ENCODE measurements at regions not wholly inside any gene's neighbourhood (a gene's known extent, or its start where the extent isn't known, plus 50 kb on each side); places are given as distances from the start of the nearest gene placed in this dataset.
"Not testable (repeated sequence)": the region's sequence is repeated elsewhere in the genome, so short reads cannot be mapped to it uniquely, and the experiment has no call there.

DNA sequence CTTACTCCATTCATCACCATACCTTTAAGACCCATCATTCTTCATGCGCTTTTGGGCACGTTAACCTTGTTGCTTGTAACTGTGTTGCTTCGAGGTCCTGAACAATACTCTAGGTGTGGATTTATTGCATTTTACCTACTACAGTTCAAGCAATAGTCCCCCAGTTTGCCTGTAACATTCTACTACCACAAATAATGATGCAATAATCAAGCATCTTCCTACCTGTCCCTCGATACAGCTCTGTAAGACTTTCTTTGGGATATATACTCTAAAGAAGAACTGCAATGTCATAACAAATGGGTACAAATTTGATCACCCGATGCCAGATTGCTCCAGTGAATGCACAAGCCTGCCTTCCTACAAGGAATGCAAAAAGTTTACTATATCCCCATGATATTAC is 1342.6 kb upstream of the GJE1 start:
- Mint-ChIP-seq H3K4me1 (ENCODE audit: low read depth) (no peaks in the 10 kb centered on the region), H3K9me3 (peaks cover 12% of the 10 kb centered on the region), H3K27me3 (no peaks in the 10 kb centered on the region), H3K36me3 (ENCODE audit: low read depth) (no peaks in the 10 kb centered on the region), H3K27ac (no peak overlapping the region), H3K4me3 (no peak overlapping the region)
- intact Hi-C loops (cut with micrococcal nuclease), result no loop called here

DNA sequence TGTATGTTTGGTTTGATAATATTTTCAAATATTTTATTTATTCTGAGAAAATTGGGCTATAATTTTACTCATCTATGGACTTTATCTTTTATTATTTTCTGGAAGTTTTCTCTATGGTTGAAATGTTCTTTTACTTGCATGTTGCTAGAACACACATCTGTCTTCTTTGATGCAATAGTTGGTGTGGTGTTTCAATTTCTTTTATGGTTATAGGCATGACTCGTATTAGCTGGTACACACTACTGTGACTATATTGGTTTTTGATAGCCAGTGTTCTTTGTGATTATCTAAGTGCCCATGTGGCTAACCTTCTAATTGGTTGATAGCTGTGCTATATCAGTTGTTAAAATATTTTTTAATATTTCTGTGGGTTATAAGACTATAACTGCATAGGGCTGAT is 1343.3 kb upstream of the GJE1 start:
- intact Hi-C loops (cut with micrococcal nuclease), result no loop called here
- H3K36me3 Mint-ChIP-seq (ENCODE audit: low read depth), result no peaks in the 10 kb centered on the region
- peaks cover 2% of the 10 kb centered on the region for H3K4me1 Mint-ChIP-seq (ENCODE audit: low read depth)

DNA sequence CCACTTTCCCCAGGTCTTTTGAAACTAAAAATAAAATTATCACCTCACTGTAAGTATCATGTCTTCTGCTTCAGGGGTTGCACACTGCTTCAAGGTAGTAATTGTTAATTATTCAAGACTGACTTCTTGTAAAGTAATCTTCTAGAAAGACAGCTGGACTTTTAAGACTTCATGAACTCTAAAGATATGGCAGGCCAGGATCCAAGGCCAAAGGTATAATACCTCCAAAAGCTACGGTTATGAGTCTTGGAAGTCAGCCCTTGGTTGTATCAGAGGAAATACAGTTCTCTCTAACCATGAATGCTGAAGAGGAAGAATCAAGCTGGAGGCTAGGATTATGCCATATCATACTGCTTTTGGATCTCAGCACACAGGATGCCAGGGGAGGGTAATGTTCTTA is 1346.8 kb upstream of the GJE1 start:
- H3K4me3 Mint-ChIP-seq, result no peak overlapping the region
- peaks cover 9% of the 10 kb centered on the region for H3K9me3 Mint-ChIP-seq
- no peaks in the 10 kb centered on the region for H3K36me3 Mint-ChIP-seq (ENCODE audit: low read depth)
- peaks cover 10% of the 10 kb centered on the region for H3K4me1 Mint-ChIP-seq (ENCODE audit: low read depth)
- no peak overlapping the region for H3K27ac Mint-ChIP-seq
- H3K27me3 Mint-ChIP-seq, result no peaks in the 10 kb centered on the region
- intact Hi-C loops (cut with micrococcal nuclease), result no loop called here

More for the DNA sequence above, 1343.3 kb upstream of the GJE1 start:
- Mint-ChIP-seq H3K27ac (no peak overlapping the region), H3K27me3 (no peaks in the 10 kb centered on the region), H3K9me3 (peaks cover 9% of the 10 kb centered on the region), H3K4me3 (no peak overlapping the region)

DNA sequence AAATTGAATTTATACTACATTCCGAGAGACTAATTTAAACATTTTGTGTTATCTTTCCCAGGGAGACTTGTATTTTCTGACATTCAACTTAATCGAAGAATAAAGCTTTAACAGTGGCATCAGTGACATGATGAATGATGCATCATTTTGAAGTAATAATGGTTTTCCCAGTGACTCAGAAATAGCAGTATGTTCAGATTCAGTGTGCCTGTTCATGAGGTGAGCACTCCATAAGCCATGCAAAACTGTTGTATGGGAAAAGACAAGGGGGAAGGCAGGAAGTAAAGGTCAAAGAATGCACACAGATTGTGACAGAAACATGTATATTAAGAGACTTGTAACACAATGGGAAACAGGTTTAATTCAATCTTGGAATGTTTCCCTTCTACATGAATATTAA is 1348.2 kb upstream of the GJE1 start:
- Mint-ChIP-seq H3K9me3 (peaks cover 9% of the 10 kb centered on the region), H3K27me3 (no peaks in the 10 kb centered on the region), H3K27ac (no peak overlapping the region), H3K36me3 (ENCODE audit: low read depth) (no peaks in the 10 kb centered on the region), H3K4me1 (ENCODE audit: low read depth) (peaks cover 10% of the 10 kb centered on the region), H3K4me3 (no peak overlapping the region)
- intact Hi-C loops (cut with micrococcal nuclease), result no loop called here

DNA sequence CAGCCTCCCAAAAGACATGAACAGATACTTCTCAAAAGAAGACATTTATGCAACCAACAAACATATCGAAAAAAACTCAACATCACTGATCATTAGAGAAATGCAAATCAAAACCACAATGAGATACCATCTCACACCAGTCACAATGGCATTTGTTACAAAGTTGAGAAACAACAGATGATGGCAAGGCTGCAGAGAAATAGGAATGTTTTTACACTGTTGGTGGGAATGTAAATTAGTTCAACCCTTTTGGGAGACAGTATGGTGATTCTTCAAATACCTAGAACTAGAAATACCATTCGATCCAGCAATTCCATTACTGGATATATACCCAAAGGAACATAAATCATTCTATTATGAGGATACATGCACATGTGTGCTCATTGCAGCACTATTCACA is 1349.2 kb upstream of the GJE1 start:
- H3K27me3 Mint-ChIP-seq; H3K27ac Mint-ChIP-seq; H3K4me1 Mint-ChIP-seq (ENCODE audit: low read depth); H3K36me3 Mint-ChIP-seq (ENCODE audit: low read depth); H3K9me3 Mint-ChIP-seq; H3K4me3 Mint-ChIP-seq; intact Hi-C loops (cut with micrococcal nuclease): not testable (repeated sequence)

DNA sequence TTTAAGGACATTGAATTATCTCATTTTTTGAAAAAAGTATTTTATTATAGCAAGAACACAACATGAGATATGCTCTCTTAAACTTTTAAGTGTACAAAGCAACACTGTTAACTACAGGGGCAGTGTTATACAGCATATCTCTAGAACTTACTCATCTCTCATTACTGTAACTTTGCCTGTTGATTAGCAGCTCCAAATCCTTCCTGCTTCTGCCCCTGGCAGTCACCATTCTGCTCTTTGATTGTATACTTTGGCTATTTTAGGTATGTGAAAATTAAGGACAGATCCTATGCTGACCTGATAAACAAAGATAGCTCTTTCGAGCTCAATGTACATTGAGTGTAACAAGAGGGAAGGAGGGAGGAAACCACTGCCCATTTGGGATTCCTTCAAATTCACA is 1349.8 kb upstream of the GJE1 start:
- H3K4me1 Mint-ChIP-seq (ENCODE audit: low read depth), result peaks cover 10% of the 10 kb centered on the region
- H3K9me3 Mint-ChIP-seq, result peaks cover 9% of the 10 kb centered on the region
- no peak overlapping the region for H3K27ac Mint-ChIP-seq

DNA sequence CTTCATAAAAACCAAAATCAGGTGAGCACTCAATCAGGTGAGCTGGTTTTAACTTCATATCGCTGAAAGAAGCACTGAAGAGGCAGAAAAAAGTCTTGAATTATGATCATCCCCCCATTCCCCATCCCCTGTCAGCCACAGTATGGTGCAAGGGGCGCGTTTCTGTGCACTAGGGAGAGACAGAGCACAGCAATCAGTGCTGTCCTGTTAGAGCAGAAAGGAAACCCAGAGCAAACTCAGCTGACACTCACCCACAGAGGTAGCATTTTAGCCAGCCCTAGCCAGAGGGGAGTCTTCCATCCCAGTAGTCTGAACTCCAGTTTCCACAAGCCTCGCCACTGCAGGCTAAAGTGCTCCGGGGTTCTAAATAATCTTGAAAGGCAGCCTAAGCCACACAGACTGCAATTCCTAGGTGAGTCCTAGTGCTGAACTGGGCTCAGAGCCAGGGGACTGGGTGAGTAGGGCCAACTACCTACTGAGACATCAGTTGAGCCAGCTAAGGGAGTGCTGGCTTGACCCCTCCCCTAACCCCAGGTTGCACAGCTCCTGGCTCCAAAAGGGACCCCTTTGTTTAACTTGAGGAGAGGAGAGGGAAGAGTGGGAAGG is 1352.6 kb upstream of the GJE1 start:
- Mint-ChIP-seq H3K4me1 (ENCODE audit: low read depth) (peaks cover 10% of the 10 kb centered on the region), H3K27ac (no peak overlapping the region), H3K9me3 (peaks cover 9% of the 10 kb centered on the region), H3K4me3 (no peak overlapping the region), H3K36me3 (ENCODE audit: low read depth) (no peaks in the 10 kb centered on the region), H3K27me3 (no peaks in the 10 kb centered on the region)
- intact Hi-C loops (cut with micrococcal nuclease), result no loop called here

More for the DNA sequence above, 1349.8 kb upstream of the GJE1 start:
- no peaks in the 10 kb centered on the region for H3K27me3 Mint-ChIP-seq
- no peaks in the 10 kb centered on the region for H3K36me3 Mint-ChIP-seq (ENCODE audit: low read depth)
- H3K4me3 Mint-ChIP-seq, result no peak overlapping the region
- intact Hi-C loops (cut with micrococcal nuclease), result no loop called here

DNA sequence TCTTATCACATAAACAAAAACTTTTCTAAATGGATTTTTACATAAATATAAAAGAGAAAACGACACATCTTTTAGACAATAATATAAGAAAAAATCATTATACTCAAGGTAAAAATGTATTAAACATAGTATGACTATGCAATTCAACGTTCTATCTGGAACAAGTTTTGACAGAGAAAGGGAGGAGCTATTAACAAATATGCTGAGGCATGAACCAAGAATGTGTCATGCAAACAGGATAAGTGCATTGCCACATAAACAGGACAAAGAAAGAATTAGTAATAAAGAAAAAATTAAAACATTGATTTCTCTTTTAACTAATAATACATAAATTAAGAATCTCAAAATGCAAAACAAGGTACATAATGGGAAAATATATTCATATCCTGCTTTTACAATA is 1353.4 kb upstream of the GJE1 start:
- H3K4me3 Mint-ChIP-seq, result no peak overlapping the region
- intact Hi-C loops (cut with micrococcal nuclease), result no loop called here
- H3K27ac Mint-ChIP-seq, result no peak overlapping the region
- peaks cover 9% of the 10 kb centered on the region for H3K9me3 Mint-ChIP-seq
- peaks cover 7% of the 10 kb centered on the region for H3K4me1 Mint-ChIP-seq (ENCODE audit: low read depth)
- no peaks in the 10 kb centered on the region for H3K27me3 Mint-ChIP-seq
- no peaks in the 10 kb centered on the region for H3K36me3 Mint-ChIP-seq (ENCODE audit: low read depth)

DNA sequence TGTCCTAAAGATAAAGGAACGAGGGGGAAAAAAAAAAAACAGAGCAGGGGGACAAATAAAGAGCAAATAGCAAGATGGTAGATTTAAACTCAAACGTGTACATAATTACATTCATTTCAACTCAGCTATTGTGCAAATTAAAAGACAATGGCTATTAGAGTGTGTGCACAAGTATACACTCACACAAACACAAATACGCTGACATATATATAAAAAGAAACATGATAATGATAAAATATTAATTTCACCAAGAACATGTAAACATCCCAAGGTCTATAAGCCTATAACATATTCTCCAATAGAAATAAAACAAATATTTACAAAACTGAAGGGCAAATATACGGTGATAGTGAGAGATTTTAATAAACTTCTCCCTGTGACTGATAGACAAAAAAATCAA is 1354.9 kb upstream of the GJE1 start:
- intact Hi-C loops (cut with micrococcal nuclease), result no loop called here
- Mint-ChIP-seq H3K4me1 (ENCODE audit: low read depth) (no peaks in the 10 kb centered on the region), H3K36me3 (ENCODE audit: low read depth) (no peaks in the 10 kb centered on the region), H3K27me3 (no peaks in the 10 kb centered on the region), H3K27ac (no peak overlapping the region), H3K4me3 (no peak overlapping the region), H3K9me3 (no peaks in the 10 kb centered on the region)

DNA sequence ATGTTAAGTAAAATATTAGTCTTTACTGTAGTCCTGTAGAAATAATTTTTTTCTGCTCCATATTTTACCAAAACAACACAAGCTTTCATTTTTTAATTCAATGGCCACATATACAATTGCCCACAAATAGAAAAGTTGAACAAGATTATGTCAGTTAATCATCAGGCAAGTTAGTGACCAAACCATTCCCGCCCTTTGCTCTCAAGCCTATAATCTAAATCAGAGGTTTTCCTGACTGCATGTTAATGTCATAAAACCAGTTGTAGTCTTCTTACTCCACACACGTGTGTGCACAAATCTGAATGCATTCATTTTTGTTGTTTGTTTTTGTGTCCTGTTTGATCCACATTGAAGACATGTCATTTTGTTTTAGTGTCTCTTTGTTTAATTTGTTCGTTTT is 1357.7 kb upstream of the GJE1 start:
- peaks cover 19% of the 10 kb centered on the region for H3K9me3 Mint-ChIP-seq
- H3K36me3 Mint-ChIP-seq (ENCODE audit: low read depth), result no peaks in the 10 kb centered on the region
- H3K4me3 Mint-ChIP-seq, result no peak overlapping the region
- no peaks in the 10 kb centered on the region for H3K27me3 Mint-ChIP-seq
- no peak overlapping the region for H3K27ac Mint-ChIP-seq
- H3K4me1 Mint-ChIP-seq (ENCODE audit: low read depth), result no peaks in the 10 kb centered on the region
- intact Hi-C loops (cut with micrococcal nuclease), result no loop called here

DNA sequence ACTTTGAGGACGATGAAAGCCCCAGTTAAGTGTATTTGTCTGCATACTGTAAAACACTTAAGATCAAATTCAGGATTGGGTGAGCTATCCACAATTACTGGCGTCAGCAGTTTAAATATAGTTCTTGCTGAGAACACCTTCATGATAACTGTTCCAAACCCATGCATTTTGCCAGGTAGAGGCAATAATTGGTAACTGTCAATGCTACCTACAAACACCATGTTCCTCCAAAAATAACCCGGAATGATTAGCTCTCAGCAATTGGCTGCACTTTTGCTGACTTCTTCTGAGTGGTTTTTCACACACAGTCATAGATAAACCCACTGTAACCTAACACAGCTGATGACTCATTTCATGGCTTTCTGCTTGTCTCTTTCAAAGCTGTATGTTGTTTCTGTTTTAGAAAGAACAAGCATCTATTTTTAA is 1358.6 kb upstream of the GJE1 start:
- Mint-ChIP-seq H3K27me3 (no peaks in the 10 kb centered on the region), H3K4me1 (ENCODE audit: low read depth) (no peaks in the 10 kb centered on the region), H3K4me3 (no peak overlapping the region), H3K27ac (no peak overlapping the region), H3K36me3 (ENCODE audit: low read depth) (no peaks in the 10 kb centered on the region), H3K9me3 (peaks cover 19% of the 10 kb centered on the region)
- intact Hi-C loops (cut with micrococcal nuclease), result no loop called here

DNA sequence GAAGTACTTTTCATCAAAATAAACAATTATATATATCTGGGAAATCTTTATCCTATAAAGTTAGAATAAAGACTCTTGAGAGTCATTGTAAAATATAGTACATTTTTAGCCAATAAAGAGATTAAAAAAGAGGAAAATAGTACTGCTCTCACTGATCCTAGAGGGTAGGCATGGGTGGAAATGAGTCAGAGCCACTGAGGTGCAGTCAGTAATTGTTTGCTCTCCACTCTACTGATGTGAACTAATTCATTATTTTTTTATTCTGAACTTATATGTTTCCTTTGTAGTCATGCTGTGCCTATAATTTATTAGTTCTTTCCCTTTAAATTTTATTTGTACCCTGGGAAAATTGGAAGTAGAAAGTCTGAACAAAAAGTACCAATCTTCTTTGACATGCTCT is 1359.4 kb upstream of the GJE1 start:
- no peaks in the 10 kb centered on the region for H3K36me3 Mint-ChIP-seq (ENCODE audit: low read depth)
- H3K27ac Mint-ChIP-seq, result no peak overlapping the region
- intact Hi-C loops (cut with micrococcal nuclease), result no loop called here
- no peaks in the 10 kb centered on the region for H3K4me1 Mint-ChIP-seq (ENCODE audit: low read depth)
- peaks cover 23% of the 10 kb centered on the region for H3K9me3 Mint-ChIP-seq
- no peaks in the 10 kb centered on the region for H3K27me3 Mint-ChIP-seq
- H3K4me3 Mint-ChIP-seq, result no peak overlapping the region

DNA sequence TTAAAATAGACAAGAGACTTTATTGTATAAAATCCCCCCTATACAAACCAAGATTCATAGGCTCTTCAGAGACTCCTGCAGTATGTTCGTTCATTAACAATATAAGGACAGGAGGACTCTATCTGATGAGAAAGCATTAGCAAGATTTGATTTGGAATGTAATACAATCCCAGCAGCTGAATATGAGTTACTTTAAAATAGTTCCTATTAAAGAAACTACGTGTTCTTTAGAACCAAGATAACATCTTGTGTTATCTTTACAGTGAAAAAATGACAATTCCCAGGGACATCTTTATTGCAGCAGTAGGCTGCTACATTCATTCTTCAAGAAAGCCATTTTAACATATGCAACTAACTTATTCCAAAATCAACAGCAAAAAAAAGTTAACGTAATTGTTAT is 1360.1 kb upstream of the GJE1 start:
- Mint-ChIP-seq H3K36me3 (ENCODE audit: low read depth) (no peaks in the 10 kb centered on the region), H3K4me3 (no peak overlapping the region), H3K27ac (no peak overlapping the region), H3K4me1 (ENCODE audit: low read depth) (no peaks in the 10 kb centered on the region), H3K27me3 (no peaks in the 10 kb centered on the region), H3K9me3 (peaks cover 30% of the 10 kb centered on the region)
- intact Hi-C loops (cut with micrococcal nuclease), result no loop called here

DNA sequence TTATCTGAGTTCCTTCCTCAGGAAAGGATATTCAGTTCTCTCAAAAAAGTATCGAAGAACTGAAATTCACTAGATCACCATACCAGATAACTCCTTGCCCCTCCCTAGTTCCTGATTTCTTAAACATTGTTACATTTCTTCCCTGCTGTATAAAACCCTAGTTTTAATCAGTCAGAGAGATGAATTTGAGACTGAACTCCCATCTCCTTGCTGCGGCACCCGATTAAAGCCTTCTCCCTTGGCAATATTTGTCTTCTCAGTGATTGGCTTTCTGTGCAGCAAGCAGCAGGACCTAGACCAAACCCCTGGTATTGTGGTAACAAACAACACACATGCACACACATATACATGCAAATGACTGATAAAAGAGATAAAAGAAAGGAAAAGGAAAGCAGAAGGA is 1364.6 kb upstream of the GJE1 start:
- Mint-ChIP-seq H3K9me3 (peaks cover 40% of the 10 kb centered on the region), H3K4me1 (ENCODE audit: low read depth) (no peaks in the 10 kb centered on the region), H3K36me3 (ENCODE audit: low read depth) (no peaks in the 10 kb centered on the region), H3K27ac (no peak overlapping the region), H3K4me3 (no peak overlapping the region), H3K27me3 (no peaks in the 10 kb centered on the region)
- intact Hi-C loops (cut with micrococcal nuclease), result no loop called here

DNA sequence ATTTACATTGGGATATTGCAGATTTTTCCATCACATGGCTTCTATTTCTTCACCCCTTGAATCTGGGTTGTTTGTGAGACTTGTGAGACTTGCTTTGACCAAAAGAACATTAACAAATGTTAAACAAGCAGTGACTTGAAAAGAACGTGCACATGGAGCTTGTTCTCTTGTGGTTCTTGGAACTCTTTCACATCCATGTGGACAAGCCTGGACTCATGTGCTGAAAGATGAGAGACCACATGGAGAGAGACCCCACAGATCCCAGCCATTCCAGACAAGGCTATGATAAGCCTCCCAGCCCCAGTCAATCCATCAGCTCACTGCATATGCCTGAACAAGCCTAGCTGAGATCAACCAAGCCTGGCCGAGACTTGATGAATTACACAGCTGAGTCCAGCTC is 1365.7 kb upstream of the GJE1 start:
- peaks cover 37% of the 10 kb centered on the region for H3K9me3 Mint-ChIP-seq
- no peaks in the 10 kb centered on the region for H3K27me3 Mint-ChIP-seq
- H3K36me3 Mint-ChIP-seq (ENCODE audit: low read depth), result no peaks in the 10 kb centered on the region
- H3K4me1 Mint-ChIP-seq (ENCODE audit: low read depth), result no peaks in the 10 kb centered on the region
- H3K27ac Mint-ChIP-seq, result no peak overlapping the region
- H3K4me3 Mint-ChIP-seq, result no peak overlapping the region
- intact Hi-C loops (cut with micrococcal nuclease), result no loop called here

Measured in dendritic cell treated with granulocyte-macrophage colony-stimulating factor and Interleukin-4, amounts not matched to agents 40 ng/mL and 50 ng/mL, for 4 days (primary cell).